HCT116 (cell line): ENCODE measurements at regions not wholly inside any gene's neighbourhood (a gene's known extent, or its start where the extent isn't known, plus 50 kb on each side); places are given as distances from the start of the nearest gene placed in this dataset.

Source experiments
- ATAC-seq: fragments of 200-7000 bp; cut with Tn5 transposase; 2 replicates; pipeline ENCODE4 v1.9.1; 2020; ENCODE audit warnings: mild to moderate bottlenecking, moderate library complexity
- BruUV-seq: library from RNA; stranded (reverse); fragments of 400-500 nt; replicated peaks from 2 replicates; lab custom pipeline; 2021; lab: Mats Ljungman, UMichigan
- CTCF ChIA-PET: fragments of 300-600 bp; sonication (Branson Sonifier 250); formaldehyde crosslinking; loops from one replicate; lab custom pipeline; 2021; ENCODE audit warnings: antibody characterized with exemption; lab: Charles Lee
- POLR2A ChIA-PET: fragments of 300-600, 350-600 bp; sonication (Branson Sonifier 250); formaldehyde crosslinking; loops from one replicate; lab custom pipeline; 2021; ENCODE audit warnings: antibody characterized with exemption; lab: Charles Lee
- RAD21 ChIA-PET, 2 experiments: fragments of 300-600 bp; sonication (Branson Sonifier 250); formaldehyde crosslinking; loops; one replicate each; lab custom pipeline; 2023; ENCODE audit warnings: low total read pairs in 2 of 2; ENCODE audit not compliant: uncharacterized antibody in 2 of 2, unreplicated experiment in 2 of 2, low non-redundant PET in 1 of 2; lab: Charles Lee
- DNase-seq: peaks from one replicate; pipeline ENCODE4 v3.0.0-alpha.2; 2010; ENCODE audit warnings: low read depth, low spot score
- H2AFZ ChIP-seq: fragments of 200-600 bp; shearing (Covaris generic), sonication (generic); 2 replicates; pipeline ENCODE4 v1.6.1; 2017; ENCODE audit warnings: low read depth, mixed run types, mixed read lengths, antibody characterized with exemption, low read length; ENCODE audit not compliant: poor library complexity, severe bottlenecking
- H3K27ac ChIP-seq: 2 replicates; pipeline ENCODE4 v1.5.1; 2012; ENCODE audit warnings: low read depth, low read length
- H3K27me3 ChIP-seq: fragments of 200-600 bp; sonication (generic); 2 replicates; pipeline ENCODE4 v1.6.1; 2016; ENCODE audit warnings: mixed run types, low read length, mixed read lengths; ENCODE audit not compliant: insufficient read depth
- H3K36me3 ChIP-seq, 2 experiments: fragments of 200-500 bp in 1 of 2; fragments of 200-600 bp in 1 of 2; sonication (Bioruptor generic) in 1 of 2; sonication (generic) in 1 of 2; 2 replicates each; pipeline versions ENCODE4 v1.5.1 to v1.6.1; 2014 to 2016; ENCODE audit warnings: low read length in 2 of 2, inconsistent platforms in 1 of 2, mixed read lengths in 1 of 2, mixed run types in 1 of 2; ENCODE audit not compliant: insufficient read depth in 2 of 2, control insufficient read depth in 1 of 2
- H3K4me1 ChIP-seq, 2 experiments: fragments of 200-600 bp in 1 of 2; sonication (generic) in 1 of 2; 2 replicates each; pipeline versions ENCODE4 v1.5.1 to v1.6.1; 2012 to 2017; ENCODE audit warnings: low read length in 2 of 2, inconsistent platforms in 1 of 2, mild to moderate bottlenecking in 1 of 2, mixed read lengths in 1 of 2, mixed run types in 1 of 2, moderate library complexity in 1 of 2; ENCODE audit not compliant: insufficient read depth in 2 of 2, control insufficient read depth in 1 of 2
- H3K4me2 ChIP-seq: fragments of 200-600 bp; sonication (generic); 2 replicates; pipeline ENCODE4 v1.6.1; 2017; ENCODE audit warnings: mixed run types, low read length, mixed read lengths
- H3K4me3 ChIP-seq, 2 experiments: fragments of 200-600 bp in 1 of 2; sonication (generic) in 1 of 2; replicated peaks in 1 of 2; 2 replicates each; pipeline ENCODE4 v1.5.1; 2011 to 2016; ENCODE audit warnings: low read length in 2 of 2, control low read depth in 1 of 2, low read depth in 1 of 2, mild to moderate bottlenecking in 1 of 2, mixed read lengths in 1 of 2, mixed run types in 1 of 2
- H3K79me2 ChIP-seq: fragments of 200-600 bp; sonication (generic); 2 replicates; pipeline ENCODE4 v1.6.1; 2017; ENCODE audit warnings: mild to moderate bottlenecking, mixed run types, low read length, moderate library complexity, mixed read lengths; ENCODE audit not compliant: insufficient read depth
- H3K9ac ChIP-seq: fragments of 200-600 bp; sonication (generic); 2 replicates; pipeline ENCODE4 v1.6.1; 2016; ENCODE audit warnings: low read length, mixed read lengths
- H3K9me2 ChIP-seq: fragments of 200-600 bp; sonication (generic), shearing (Covaris generic); 2 replicates; pipeline ENCODE4 v1.6.1; 2017; ENCODE audit warnings: mixed run types, mild to moderate bottlenecking, moderate library complexity; ENCODE audit not compliant: insufficient read depth
- H3K9me3 ChIP-seq, 2 experiments: fragments of 200-500 bp in 1 of 2; fragments of 200-600 bp in 1 of 2; sonication (Bioruptor generic) in 1 of 2; sonication (generic) in 1 of 2; 2 replicates each; pipeline ENCODE4 v1.6.1; 2014 to 2017; ENCODE audit warnings: low read length in 2 of 2, mixed read lengths in 2 of 2, inconsistent platforms in 1 of 2, low read depth in 1 of 2, mild to moderate bottlenecking in 1 of 2, mixed run types in 1 of 2, moderate library complexity in 1 of 2; ENCODE audit not compliant: control insufficient read depth in 1 of 2, insufficient read depth in 1 of 2
- H4K20me1 ChIP-seq: fragments of 200-600 bp; sonication (generic), shearing (Covaris generic); 2 replicates; pipeline ENCODE4 v1.6.1; 2017; ENCODE audit warnings: mixed run types, mild to moderate bottlenecking, moderate library complexity; ENCODE audit not compliant: insufficient read depth
- CEBPB ChIP-seq: IDR thresholded peaks from 2 replicates; pipeline ENCODE4 v1.6.1; 2012; ENCODE audit warnings: low read depth
- CTCF ChIP-seq, 3 experiments: fragments of 200-600 bp in 1 of 3; sonication (generic) in 1 of 3; IDR thresholded peaks in 2 of 3; conservative IDR thresholded peaks in 1 of 3; 2 replicates each; pipeline ENCODE4 v1.5.1; 2012 to 2017; ENCODE audit warnings: low read depth in 2 of 3, low read length in 2 of 3, antibody characterized with exemption in 1 of 3, borderline replicate concordance in 1 of 3, control low read depth in 1 of 3, mild to moderate bottlenecking in 1 of 3, mixed read lengths in 1 of 3, mixed run types in 1 of 3, moderate library complexity in 1 of 3; ENCODE audit not compliant: insufficient read depth in 1 of 3
- EGR1 ChIP-seq: IDR thresholded peaks from 2 replicates; pipeline ENCODE4 v1.6.1; 2012; ENCODE audit warnings: low read depth
- ELF1 ChIP-seq: IDR thresholded peaks from 2 replicates; pipeline ENCODE4 v1.6.1; 2012; ENCODE audit warnings: low read depth, borderline replicate concordance
- EZH2 ChIP-seq: fragments of 200-600 bp; sonication (generic); IDR thresholded peaks from 2 replicates; pipeline ENCODE4 v1.6.1; 2017; ENCODE audit warnings: antibody characterized with exemption, mixed run types
- EZH2phosphoT487 ChIP-seq: fragments of 200-600 bp; IDR thresholded peaks from 2 replicates; pipeline ENCODE4 v1.6.1; 2018; ENCODE audit warnings: antibody characterized with exemption, borderline replicate concordance
- FOSL1 ChIP-seq: IDR thresholded peaks from 2 replicates; pipeline ENCODE4 v1.6.1; 2012; ENCODE audit warnings: low read depth
- JUND ChIP-seq: IDR thresholded peaks from 2 replicates; pipeline ENCODE4 v1.6.1; 2012
- POLR2A ChIP-seq: IDR thresholded peaks from 2 replicates; pipeline ENCODE4 v1.7.0; 2011; ENCODE audit warnings: borderline replicate concordance; ENCODE audit not compliant: insufficient read depth, insufficient read length; ENCODE audit errors: extremely low read depth
- POLR2AphosphoS5 ChIP-seq: IDR thresholded peaks from 2 replicates; pipeline ENCODE4 v1.6.1; 2011; ENCODE audit warnings: mild to moderate bottlenecking, low read depth, low read length, moderate library complexity
- RAD21 ChIP-seq: IDR thresholded peaks from 2 replicates; pipeline ENCODE4 v1.6.1; 2012; ENCODE audit warnings: low read depth, mild to moderate bottlenecking
- SIN3A ChIP-seq: IDR thresholded peaks from 2 replicates; pipeline ENCODE4 v1.6.1; 2012; ENCODE audit warnings: low read depth
- SP1 ChIP-seq: IDR thresholded peaks from 2 replicates; pipeline ENCODE4 v1.6.1; 2012; ENCODE audit warnings: low read depth
- SRF ChIP-seq: IDR thresholded peaks from 2 replicates; pipeline ENCODE4 v1.6.1; 2012; ENCODE audit warnings: low read depth
- TCF7L2 ChIP-seq: IDR thresholded peaks from 2 replicates; pipeline ENCODE4 v1.7.0; 2011; ENCODE audit warnings: borderline replicate concordance, inconsistent platforms; ENCODE audit not compliant: insufficient read depth, insufficient read length; ENCODE audit errors: extremely low read depth
- YY1 ChIP-seq: IDR thresholded peaks from 2 replicates; pipeline ENCODE4 v1.6.1; 2011; ENCODE audit warnings: low read length, low read depth, moderate library complexity, mild to moderate bottlenecking; ENCODE audit not compliant: insufficient replicate concordance; ENCODE audit errors: extremely low read depth
- ZFX ChIP-seq: fragments of 450-650 bp; IDR thresholded peaks from 2 replicates; pipeline ENCODE4 v1.6.1; 2017
- intact Hi-C: fragments of 100-400 bp; cut with micrococcal nuclease; formaldehyde crosslinking; loops from 2 replicates; pipeline ENCODE4 v1.10.0; 2022
- TF ChIP-seq, protein P1 (sequence below): IDR thresholded peaks from 2 replicates; pipeline ENCODE4 v1.6.1; 2012

DNA sequence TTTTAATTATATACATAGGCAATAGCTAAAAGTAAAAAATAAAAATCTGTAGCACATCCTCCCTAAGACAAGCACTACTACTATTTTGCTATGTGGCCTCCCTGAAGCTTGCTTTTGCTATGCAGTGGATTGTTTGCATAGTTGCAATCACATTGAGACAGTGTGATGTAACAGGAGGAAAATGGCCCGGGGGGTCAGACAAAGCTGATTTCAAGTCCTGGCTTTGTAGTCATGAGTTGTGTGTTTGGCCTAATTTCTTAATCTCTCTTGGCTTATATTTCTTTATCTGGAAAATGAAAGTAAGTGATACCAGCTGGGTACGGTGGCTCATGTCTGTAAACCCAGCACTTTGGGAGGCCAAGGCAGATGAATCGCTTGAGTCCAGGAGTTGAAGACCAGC lies 166.6 kb downstream of the LHFPL1 start:
- ChIA-PET RAD21 (no interaction called here), CTCF (interaction anchor here (0.7 to 1.1 kb wide), 2 partner anchors 14 to 127 kb away, joined by 3 to 4 read pairs; no protein-coding TSS in a partner anchor), POLR2A (no interaction called here)
- DNase-seq (no peak), ATAC-seq (no peak)
- TF ChIP-seq FOSL1 (no peak), SP1 (no peak), EZH2 (no peak), CEBPB (no peak), EZH2phosphoT487 (no peak), ZFX (no peak), CTCF (IDR thresholded peaks at IDR 0.05 in 2 of 3, conservative IDR thresholded peaks at IDR 0.05 in 1 of 3; ENCODE audit: borderline replicate concordance in 1 of 3, insufficient read depth in 1 of 3, low read depth in 2 of 3, low read length in 2 of 3) (no peak), SRF (no peak), POLR2AphosphoS5 (no peak), EGR1 (no peak), POLR2A (no peak), ELF1 (no peak), RAD21 (no peak), YY1 (no peak), JUND (no peak), TCF7L2 (no peak), SIN3A (no peak)
- TF ChIP-seq, protein P1, sequence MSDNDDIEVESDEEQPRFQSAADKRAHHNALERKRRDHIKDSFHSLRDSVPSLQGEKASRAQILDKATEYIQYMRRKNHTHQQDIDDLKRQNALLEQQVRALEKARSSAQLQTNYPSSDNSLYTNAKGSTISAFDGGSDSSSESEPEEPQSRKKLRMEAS = no peak
- H2AFZ ChIP-seq = no peak overlapping the region
- H3K4me3 ChIP-seq = no peak overlapping the region
- BruUV-seq = no TSS peak
- H3K4me1 ChIP-seq = no peaks in the 10 kb centered on the region
- no peak overlapping the region for H3K9ac ChIP-seq
- no peaks in the 10 kb centered on the region for H3K36me3 ChIP-seq
- H3K27ac ChIP-seq = no peak overlapping the region
- no peaks in the 10 kb centered on the region for H3K79me2 ChIP-seq
- no peaks in the 10 kb centered on the region for H3K9me3 ChIP-seq
- H4K20me1 ChIP-seq = no peaks in the 10 kb centered on the region
- no peaks in the 10 kb centered on the region for H3K27me3 ChIP-seq
- H3K9me2 ChIP-seq = no peaks in the 10 kb centered on the region
- intact Hi-C loops = no loop called here
- H3K4me2 ChIP-seq = no peak overlapping the region
